HG02981 (cell line): ENCODE measurements at regions not wholly inside any gene's neighbourhood (a gene's known extent, or its start where the extent isn't known, plus 50 kb on each side); places are given as distances from the start of the nearest gene placed in this dataset.

Source experiments
- ATAC-seq: cut with Tn5 transposase; IDR thresholded peaks from one replicate; pipeline ENCODE4 v1.9.1; 2021; ENCODE audit warnings: mild to moderate bottlenecking, moderate library complexity; ENCODE audit not compliant: unreplicated experiment

- ATAC-seq: no peak
Observed at GRCh38 chr5:24750355-24750754, 105.6 kb upstream of the CDH10 start.

- ATAC-seq: no peak
Observed at GRCh38 chr5:24749701-24750100, 104.9 kb upstream of the CDH10 start.

- no peak for ATAC-seq
Observed at GRCh38 chr5:24747327-24747726, 102.5 kb upstream of the CDH10 start.

- ATAC-seq: no peak
Observed at GRCh38 chr5:24742334-24742733, 97.6 kb upstream of the CDH10 start.

- no peak for ATAC-seq
Observed at GRCh38 chr5:24737163-24737562, 92.4 kb upstream of the CDH10 start.

- no peak for ATAC-seq
Observed at GRCh38 chr5:24735284-24735683, 90.5 kb upstream of the CDH10 start.

GRCh38 chr5:24732184-24732583, 87.4 kb upstream of the CDH10 start:
- no peak for ATAC-seq

- no peak for ATAC-seq
Observed at GRCh38 chr5:24720743-24721142, 76.0 kb upstream of the CDH10 start.

GRCh38 chr5:24714746-24715145, 70.0 kb upstream of the CDH10 start:
- ATAC-seq: no peak

- no peak for ATAC-seq
Observed at GRCh38 chr5:24712947-24713346, 68.2 kb upstream of the CDH10 start.

GRCh38 chr5:24712047-24712446, 67.3 kb upstream of the CDH10 start:
- ATAC-seq: no peak

GRCh38 chr5:24703934-24704333, 59.2 kb upstream of the CDH10 start:
- no peak for ATAC-seq
